ENCODE measurements at regions not wholly inside any gene's neighbourhood (a gene's known extent, or its start where the extent isn't known, plus 50 kb on each side); places are given as distances from the start of the nearest gene placed in this dataset.
A peak's percentile ranks its signal among the peaks of the same experiment; 100 is the strongest.
"Not testable (repeated sequence)": the region's sequence is repeated elsewhere in the genome, so short reads cannot be mapped to it uniquely, and the experiment has no call there.

DNA sequence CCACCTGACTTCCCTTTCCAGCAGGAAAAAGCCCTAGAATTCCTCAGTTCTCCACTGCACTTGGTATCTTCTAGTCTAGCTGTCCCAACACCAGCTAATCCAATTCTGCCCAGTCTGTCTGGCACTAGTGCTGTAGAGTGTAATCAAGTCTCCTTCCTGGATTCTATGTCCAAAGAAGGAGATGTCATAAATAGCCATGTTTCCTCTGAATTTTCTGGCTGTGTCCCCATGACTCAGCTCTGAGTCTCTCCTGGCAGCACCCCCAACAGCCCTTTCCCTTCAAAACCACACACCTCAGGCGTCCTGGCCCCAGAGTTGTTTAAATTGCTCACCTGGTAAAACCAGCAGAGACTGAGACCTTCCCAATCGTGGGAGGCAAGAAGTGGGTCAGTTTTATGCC, 197.2 kb downstream of the GRXCR1 start:
- DNase-seq (ENCODE audit: extremely low read depth in 1 of 11, low read depth in 9 of 11, low spot score in 4 of 11): no peak

- no peak for DNase-seq (ENCODE audit: extremely low read depth in 1 of 11, low read depth in 9 of 11, low spot score in 4 of 11)
These were observed 210.5 kb downstream of the GRXCR1 start for GRCh38 chr4:43103048-43103447.

DNA sequence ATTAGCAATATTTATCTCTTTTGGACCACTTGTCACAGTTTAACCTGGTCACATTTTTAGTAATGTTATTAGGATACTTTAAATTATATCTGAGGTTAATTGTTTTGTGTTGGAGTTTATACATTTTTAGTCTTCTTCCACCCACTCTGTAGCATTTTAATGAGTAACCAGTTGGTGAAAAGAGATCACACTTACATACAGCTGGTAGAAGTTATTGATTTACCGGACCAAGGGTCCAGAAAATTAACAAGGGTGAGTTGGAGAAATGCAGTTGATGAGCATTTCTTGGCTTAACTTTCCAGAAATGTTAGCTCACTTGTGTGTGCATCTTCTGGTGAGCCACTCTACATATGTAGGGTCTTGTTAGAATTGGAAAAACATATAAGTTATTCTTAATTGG, 219.6 kb downstream of the GRXCR1 start:
- peak in 3 of 11 donors; percentile 12 to 33 (median 12) for DNase-seq (ENCODE audit: extremely low read depth in 1 of 11, low read depth in 9 of 11, low spot score in 4 of 11)

DNA sequence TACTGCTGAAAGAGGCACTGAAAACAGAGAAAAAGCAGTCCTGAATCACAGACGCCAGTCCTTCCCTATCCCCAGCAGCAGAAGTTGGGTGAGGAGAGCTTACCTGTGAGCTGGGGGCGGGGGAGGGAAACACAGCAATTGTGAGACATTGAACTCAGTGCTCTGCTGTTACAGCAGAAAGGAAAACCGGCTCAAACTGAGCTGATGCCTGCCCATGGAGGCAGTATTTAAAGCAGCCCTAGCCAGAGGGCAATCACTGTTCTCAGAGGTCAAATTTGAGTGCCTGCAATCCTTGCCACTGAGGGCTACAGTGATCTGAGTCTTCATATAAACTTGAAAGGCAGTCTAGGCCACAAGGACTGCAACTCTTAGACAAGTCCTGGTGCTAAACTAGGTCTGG, 220.7 kb downstream of the GRXCR1 start:
- DNase-seq (ENCODE audit: extremely low read depth in 1 of 11, low read depth in 9 of 11, low spot score in 4 of 11): no peak

DNA sequence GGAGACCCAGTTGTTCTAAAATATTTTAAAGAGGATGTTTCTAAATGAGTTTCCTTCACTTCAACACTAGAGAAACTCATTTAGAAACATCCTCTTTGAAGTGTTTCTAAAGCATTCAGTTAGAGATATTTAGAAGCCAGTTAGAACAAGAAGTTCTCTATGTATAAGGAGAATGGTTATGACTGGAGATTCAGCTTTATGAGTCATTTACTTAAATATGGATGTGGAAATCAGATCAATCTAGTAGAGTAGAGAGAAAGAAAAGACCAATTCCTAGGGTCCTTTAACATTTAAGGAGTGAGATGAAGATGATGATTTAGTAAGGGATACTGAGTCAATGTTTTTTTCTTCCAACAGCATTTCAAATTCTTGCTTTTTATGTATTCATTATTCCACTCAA, 234.1 kb downstream of the GRXCR1 start:
- no peak for DNase-seq (ENCODE audit: extremely low read depth in 1 of 11, low read depth in 9 of 11, low spot score in 4 of 11)

- no peak for DNase-seq (ENCODE audit: extremely low read depth in 1 of 11, low read depth in 9 of 11, low spot score in 4 of 11)
These were observed 237.9 kb downstream of the GRXCR1 start for GRCh38 chr4:43130228-43131021.

DNA sequence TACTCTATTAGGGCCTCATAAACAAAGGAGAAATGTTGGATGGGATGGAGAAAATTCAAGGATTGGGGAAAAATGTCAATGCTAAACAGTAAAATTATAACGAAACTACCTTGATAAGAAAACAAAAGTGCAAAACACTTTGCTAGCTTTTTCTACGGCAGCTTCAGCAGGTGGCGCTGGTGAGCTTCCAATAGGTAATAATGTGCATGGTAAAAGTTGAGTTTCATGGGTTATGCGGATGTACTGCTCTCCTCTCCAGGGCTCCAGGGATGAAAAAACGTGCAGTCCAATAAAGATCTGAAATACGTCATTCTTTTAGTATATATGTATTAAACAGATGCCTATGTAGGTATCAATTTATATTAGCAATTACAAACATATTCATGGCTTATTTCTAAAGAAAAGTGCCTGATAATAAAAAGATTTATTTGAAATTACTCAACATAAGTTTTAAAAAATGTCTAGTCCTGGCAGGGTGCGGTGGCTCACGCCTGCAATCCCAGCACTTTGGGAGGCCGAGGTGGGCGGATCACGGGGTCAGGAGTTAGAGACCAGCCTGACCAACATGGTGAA, 239.6 kb downstream of the GRXCR1 start:
- DNase-seq (ENCODE audit: extremely low read depth in 1 of 11, low read depth in 9 of 11, low spot score in 4 of 11): peak; percentile 13 to 62 (median 43)

GRCh38 chr4:43133566-43133965, 241.1 kb downstream of the GRXCR1 start:
- no peak for DNase-seq (ENCODE audit: extremely low read depth in 1 of 11, low read depth in 9 of 11, low spot score in 4 of 11)

DNA sequence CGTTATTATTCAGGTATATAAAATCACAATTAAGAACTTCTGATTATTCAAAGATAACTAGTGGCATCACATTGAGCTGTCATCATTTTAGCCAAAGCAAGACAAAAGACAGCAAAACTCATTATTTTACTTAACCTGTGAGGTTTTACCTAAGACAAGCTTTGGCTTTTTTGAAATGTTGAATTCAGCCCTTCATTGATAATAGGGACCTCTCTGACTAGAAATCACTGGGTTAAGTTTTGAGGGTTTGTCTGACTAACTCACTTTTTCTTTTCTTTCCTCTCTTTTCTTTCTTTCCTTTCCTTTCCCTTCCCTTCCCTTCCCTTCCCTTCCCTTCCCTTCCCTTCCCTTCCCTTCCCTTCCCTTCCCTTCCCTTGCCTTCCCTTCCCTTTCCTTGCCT, 244.2 kb downstream of the GRXCR1 start:
- no peak for DNase-seq (ENCODE audit: extremely low read depth in 1 of 11, low read depth in 9 of 11, low spot score in 4 of 11)

DNA sequence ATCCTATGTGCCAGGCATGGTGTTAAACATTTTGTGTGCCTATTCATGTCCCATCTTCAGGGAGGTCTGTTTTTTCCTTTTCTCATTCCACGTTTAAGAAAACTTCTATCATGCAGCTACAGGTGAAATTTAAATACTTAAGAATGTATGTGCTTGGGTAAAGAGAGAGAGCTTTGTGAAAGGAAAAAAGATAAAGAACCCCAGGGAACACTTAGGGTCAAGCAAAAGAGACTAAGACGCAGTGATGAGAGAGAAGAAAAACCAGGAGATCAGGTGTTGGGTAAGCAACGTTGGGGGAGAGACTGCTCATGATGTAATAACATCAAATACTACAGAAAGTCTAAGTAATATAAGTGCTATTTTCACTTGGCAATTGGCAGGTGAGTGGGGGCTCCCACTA, 253.7 kb downstream of the GRXCR1 start:
- DNase-seq (ENCODE audit: extremely low read depth in 1 of 11, low read depth in 9 of 11, low spot score in 4 of 11): no peak

- DNase-seq (ENCODE audit: extremely low read depth in 1 of 11, low read depth in 9 of 11, low spot score in 4 of 11): no peak
These were observed 256.0 kb downstream of the GRXCR1 start for GRCh38 chr4:43148481-43148880.

GRCh38 chr4:43163101-43163792, 270.7 kb downstream of the GRXCR1 start:
- no peak for DNase-seq (ENCODE audit: extremely low read depth in 1 of 11, low read depth in 9 of 11, low spot score in 4 of 11)

- DNase-seq (ENCODE audit: extremely low read depth in 1 of 11, low read depth in 9 of 11, low spot score in 4 of 11): no peak
These were observed 297.2 kb downstream of the GRXCR1 start for GRCh38 chr4:43189741-43190140.

- not testable (repeated sequence) for DNase-seq (ENCODE audit: extremely low read depth in 1 of 11, low read depth in 9 of 11, low spot score in 4 of 11)
These were observed 320.1 kb downstream of the GRXCR1 start for GRCh38 chr4:43212576-43212975.

DNA sequence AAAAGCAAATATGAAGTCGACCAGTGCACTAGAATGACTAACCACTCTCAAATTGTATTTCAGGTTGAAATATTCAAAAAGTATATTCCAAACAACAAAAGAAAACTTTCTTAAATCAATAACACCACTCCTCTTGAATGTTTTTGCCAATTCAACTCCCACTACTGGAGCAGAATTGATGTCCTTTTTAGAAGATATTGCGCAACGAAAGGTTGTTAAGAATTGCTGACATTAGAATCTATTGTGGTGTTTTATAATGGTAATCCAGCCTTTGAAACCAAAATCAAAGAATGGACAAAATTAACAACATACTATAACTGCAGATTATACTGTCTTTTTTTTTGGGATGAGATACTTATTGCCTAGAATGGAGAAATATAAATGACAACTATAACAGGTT, 331.3 kb downstream of the GRXCR1 start:
- no peak for DNase-seq (ENCODE audit: extremely low read depth in 1 of 11, low read depth in 9 of 11, low spot score in 4 of 11)

GRCh38 chr4:43224559-43224958, 332.0 kb downstream of the GRXCR1 start:
- DNase-seq (ENCODE audit: extremely low read depth in 1 of 11, low read depth in 9 of 11, low spot score in 4 of 11): no peak

DNA sequence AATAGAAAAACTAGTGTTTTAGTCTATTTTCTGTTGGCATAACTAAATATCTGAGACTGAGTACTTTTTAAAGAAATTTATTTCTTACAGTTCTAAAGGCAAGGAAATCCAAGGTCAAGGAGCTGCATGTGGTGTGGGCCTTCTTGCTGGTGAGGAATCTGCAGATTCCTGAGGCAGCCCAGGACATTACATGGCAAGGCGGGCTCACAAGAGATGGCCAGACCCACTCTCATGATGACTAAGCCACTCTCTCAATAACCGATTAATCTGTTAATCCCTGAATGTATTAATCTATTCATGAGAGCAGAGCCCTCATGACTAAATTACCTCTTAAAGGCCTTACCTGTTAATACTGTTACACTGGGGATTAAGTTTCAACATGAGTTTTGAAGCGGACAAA, 340.8 kb downstream of the GRXCR1 start:
- no peak for DNase-seq (ENCODE audit: extremely low read depth in 1 of 11, low read depth in 9 of 11, low spot score in 4 of 11)

DNA sequence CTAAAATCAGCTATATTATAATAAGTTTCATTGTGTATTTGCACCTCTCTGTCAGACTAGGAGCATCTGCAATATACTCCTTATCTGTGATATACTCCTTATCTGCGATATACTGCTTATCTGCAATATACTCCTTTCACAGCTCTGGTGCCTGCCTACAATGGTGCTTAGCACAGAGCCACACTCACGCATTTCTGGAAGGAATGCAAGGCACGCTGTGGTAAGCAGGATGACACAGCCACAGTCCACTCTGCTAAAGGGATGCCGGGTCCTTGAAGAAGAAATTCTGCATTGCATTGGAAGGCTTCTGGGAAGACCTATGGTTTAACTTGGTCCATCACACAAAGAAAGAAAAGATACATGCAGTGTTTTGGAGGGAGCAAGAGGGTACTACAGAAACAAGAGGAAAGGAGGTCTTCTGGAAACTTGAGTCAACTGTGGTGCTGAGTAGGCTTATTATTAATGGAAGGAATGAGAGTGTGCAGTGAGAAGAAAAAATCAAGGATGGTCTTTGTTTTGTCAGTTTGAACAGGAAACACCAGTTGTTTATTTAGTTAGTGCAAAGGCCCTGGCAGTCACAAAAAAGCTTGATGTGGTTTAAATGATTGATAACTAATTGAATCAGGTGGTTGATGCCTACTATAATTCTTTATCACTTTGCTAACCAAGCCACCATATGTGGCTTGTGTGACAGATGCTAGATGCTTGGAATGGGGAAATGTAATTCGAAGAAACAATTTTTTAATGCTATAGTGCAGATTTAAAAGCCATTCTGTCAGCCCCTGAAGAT, 342.3 kb downstream of the GRXCR1 start:
- DNase-seq (ENCODE audit: extremely low read depth in 1 of 11, low read depth in 9 of 11, low spot score in 4 of 11): no peak

DNA sequence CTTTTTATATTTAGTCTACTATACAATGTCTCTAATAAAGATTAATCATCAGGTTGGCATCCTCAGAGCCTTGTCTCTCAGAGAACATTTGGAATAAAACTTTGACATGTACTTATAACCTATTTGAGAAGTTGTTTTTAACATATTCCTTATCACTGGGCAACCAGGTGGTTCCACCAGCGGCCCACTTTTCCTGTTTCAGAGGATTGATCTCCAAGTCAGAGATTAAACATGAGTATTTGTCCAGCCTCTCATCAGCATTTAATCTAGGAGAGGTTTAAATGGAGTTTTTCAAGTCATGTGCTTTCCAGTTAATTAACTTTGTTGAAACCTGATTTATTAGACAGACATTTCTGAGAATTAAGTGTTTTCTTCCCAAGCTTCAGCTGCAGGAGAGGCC, 345.5 kb downstream of the GRXCR1 start:
- peak in 3 of 11 donors; percentile 7 to 12 (median 9) for DNase-seq (ENCODE audit: extremely low read depth in 1 of 11, low read depth in 9 of 11, low spot score in 4 of 11)

DNA sequence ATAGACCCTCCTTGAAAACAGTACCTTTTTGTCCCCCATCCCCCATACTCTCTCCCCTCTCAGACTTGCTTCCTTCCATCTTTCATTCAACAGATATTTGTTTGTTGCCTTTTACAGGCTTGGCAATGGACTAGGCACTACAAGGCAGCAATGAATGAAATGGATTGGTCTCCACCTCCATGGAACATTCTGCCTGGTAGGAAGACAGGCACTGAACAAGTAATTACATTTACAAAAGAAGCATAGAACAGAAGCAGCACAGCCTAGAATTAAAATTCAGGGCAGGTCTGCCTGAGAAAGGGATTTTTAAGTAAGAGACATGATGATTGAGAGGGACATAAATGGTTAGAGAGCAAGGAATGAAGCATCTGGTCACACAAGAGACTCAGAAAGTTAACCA, 346.1 kb downstream of the GRXCR1 start:
- DNase-seq (ENCODE audit: extremely low read depth in 1 of 11, low read depth in 9 of 11, low spot score in 4 of 11): no peak
